Choroid plexus epithelial cell (primary cell): ENCODE measurements at regions not wholly inside any gene's neighbourhood (a gene's known extent, or its start where the extent isn't known, plus 50 kb on each side); places are given as distances from the start of the nearest gene placed in this dataset.
"Not testable (repeated sequence)": the region's sequence is repeated elsewhere in the genome, so short reads cannot be mapped to it uniquely, and the experiment has no call there.

Experiments
- DNase-seq: peaks from one replicate; pipeline ENCODE4 v3.0.0-alpha.2; 2010; ENCODE audit warnings: low read depth
- H3K4me3 ChIP-seq: 2 replicates; pipeline ENCODE4 v1.5.1; 2011; ENCODE audit warnings: low read depth, mild to moderate bottlenecking, control low read depth, low read length, moderate library complexity
- CTCF ChIP-seq: conservative IDR thresholded peaks from 2 replicates; pipeline ENCODE4 v1.5.1; 2011; ENCODE audit warnings: low read depth, mild to moderate bottlenecking, control low read depth, inconsistent platforms, low read length, moderate library complexity

DNA sequence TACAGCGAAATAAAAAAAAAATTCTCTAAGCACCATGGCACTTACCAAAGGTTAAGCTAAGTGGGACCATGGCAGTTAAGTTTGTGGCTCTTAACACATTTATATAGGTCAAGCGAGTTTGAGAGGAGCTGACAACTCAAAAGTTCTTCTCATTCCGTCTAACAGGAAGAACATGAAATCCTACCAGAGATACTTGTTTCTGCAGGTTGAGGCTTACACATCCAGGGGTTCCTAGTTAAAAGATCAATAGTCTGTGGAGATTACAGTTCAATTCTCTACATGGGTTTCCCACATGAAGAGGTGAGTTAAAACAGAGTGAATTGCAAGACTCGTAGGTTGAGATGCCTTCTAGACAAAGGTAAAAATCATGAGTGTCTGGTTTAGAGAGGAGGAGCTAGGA is 142.6 kb downstream of the EMP1 start:
- DNase-seq = no peak
- no peak overlapping the region for H3K4me3 ChIP-seq
- no peak for TF ChIP-seq CTCF

DNA sequence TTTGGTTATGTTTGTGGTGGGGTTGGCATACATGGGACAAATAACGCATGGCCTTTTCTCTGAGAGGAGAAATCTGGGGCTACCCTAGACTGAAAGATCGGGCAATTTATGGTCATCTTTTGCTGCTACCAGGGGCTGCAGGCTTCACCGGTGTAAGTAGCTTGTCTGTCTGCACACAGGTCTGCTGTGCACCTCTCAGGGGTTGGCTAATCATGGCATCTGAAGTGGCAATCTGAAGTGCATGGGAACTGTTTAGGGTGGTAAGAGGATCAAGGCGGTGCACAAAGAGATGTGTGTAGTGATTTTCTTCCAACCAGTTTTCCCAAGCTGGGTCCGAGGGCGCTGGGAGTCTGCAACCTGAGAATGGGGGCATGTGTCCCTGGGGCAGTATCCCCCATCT is 141.3 kb downstream of the EMP1 start:
- no peak overlapping the region for H3K4me3 ChIP-seq
- no peak for DNase-seq
- TF ChIP-seq CTCF = no peak

GRCh38 chr12:13336216-13336615 is 139.7 kb downstream of the EMP1 start:
- no peak for TF ChIP-seq CTCF
- DNase-seq = no peak
- H3K4me3 ChIP-seq = no peak overlapping the region

DNA sequence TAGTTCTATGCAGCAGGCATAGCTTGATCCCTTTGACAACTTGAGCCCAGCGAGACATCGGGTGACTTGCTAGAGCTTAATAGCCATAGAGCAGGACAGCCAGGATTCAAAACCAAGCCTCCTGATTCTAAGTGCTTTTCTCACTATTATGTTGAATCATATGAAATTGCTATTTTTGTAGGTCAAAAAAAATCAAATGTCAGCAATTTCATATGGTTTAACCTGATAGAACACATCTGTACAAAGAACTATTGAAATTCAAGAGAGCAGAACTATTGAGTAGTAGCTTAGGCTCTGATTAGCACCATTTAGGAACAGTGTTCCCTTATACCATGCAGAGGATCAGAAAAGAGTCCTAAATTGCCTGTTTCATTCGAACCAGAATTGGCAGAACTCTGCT is 132.0 kb downstream of the EMP1 start:
- H3K4me3 ChIP-seq = no peak overlapping the region
- no peak for TF ChIP-seq CTCF
- DNase-seq = no peak

GRCh38 chr12:13326076-13326475 is 129.6 kb downstream of the EMP1 start:
- no peak for TF ChIP-seq CTCF
- DNase-seq = no peak
- H3K4me3 ChIP-seq = no peak overlapping the region

GRCh38 chr12:13325037-13325436 is 128.5 kb downstream of the EMP1 start:
- not testable (repeated sequence) for H3K4me3 ChIP-seq, DNase-seq

DNA sequence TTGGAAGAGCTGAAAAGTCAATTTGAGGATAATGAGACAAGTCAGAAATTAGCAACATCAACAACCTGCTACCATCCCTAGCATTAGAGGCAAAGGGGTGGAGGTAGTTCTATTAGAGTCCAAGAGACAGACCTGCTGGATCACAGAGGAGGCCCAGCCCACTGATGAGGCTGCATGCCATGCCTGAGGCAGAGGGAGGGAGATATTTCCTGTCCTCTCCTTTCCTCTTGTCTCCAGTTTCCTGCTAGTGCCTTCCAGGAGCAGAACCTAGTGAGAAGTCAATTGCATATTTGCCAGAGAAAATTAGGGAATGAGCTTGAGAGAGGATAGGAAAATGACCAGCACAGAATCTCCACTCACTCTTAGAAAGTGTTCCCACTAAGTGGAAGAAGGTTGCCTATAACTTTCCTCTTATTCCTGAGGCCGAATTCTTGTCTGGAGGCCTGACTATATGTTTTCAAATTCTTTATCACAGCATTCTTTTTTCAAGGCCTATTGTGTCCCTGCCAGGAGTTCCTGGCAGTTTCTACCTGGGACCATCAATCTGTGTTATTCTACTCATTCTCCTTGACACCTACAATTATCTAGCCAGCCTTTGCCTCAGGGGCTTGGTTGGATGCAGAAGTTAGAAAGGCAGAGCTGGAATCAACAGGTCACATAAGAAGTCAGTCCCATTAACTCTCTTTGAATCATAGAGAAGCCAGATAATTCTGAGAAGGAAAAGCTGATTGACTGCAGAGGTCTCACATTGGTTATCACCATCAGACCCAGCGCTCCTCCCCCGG is 121.9 kb downstream of the EMP1 start:
- no peak overlapping the region for H3K4me3 ChIP-seq
- no peak for DNase-seq
- no peak for TF ChIP-seq CTCF
